CD4-positive, alpha-beta T cell treated with Interleukin-12 subunit alpha and Interleukin-12 subunit beta, for 1 hour (primary cell): ENCODE measurements at regions not wholly inside any gene's neighbourhood (a gene's known extent, or its start where the extent isn't known, plus 50 kb on each side); places are given as distances from the start of the nearest gene placed in this dataset.

Experiments
- DNase-seq: peaks from one replicate; pipeline ENCODE4 v3.0.0-alpha.2; 2020

DNA sequence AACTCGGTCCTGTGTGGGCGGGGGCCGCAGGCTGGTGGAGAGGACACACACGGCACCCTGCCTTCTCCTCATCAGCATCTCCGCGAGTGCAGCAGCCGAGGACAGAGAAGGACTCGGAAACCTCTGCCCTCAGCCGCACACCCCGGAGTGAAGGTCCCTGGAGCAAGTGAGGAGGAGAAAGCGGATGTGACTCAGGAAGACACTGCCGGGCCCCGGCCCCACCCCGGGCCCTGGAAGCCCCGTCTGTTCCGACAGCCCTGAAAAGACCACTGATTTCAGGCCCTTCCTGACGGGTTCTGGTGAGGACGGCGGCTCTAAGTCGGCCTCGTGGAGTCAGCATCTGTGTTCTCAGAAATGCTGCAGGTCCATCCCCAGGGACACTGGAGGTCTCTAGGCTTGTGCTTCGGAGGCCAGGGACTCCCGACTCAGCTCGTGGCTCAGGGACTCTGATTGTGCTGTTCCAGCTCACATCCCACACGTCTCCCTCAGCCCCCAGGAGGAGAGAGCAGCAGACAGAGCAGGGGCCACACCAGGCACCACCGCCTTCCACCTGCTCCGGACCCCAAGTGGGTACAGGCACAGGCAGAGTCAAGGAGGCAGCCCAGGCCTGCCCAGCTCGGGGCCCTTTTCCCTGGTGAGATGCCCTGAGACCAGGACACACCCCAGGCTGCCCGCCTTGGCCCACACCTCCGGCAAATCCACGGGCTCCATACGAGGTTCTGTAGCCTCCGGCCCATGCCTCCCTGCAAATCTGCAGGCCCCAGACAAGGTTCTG lies 134.5 kb upstream of the NKX1-1 start:
- DNase-seq, result no peak

DNA sequence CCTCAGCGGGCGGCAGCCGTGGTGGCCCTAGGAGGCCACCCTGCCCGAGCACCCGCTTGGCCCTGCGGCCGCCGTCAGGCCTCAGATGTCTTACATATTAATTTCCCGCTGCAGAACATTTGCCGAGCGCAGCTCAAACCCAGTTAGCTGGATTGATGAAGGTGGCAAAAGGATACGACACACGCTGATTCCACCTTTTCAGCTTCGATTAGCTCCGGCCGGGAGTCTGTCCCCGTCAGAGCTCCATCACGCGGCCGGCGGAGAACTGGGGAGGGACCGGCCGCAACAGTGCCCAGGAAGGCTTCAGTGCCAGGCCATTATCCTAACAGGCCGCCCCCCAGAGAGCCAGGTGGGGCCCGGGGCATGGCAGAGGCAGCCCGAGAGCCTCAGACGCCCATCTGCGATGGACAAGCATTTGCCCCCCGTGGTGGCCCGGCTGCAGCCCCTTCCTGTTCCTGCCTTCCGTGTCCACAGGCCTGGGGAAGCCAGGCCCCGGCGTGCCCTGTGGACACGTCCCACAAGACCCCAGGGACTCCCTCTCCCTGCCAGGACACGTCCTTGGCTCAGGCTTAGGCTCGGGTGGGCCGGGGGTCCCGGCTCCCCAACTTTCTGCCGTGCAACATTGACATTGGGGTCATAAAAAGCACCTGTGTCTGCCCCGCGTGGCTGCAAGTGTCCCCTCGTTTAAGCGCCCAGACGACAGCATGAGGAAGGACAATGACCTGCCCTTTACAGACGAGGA lies 133.8 kb upstream of the NKX1-1 start:
- no peak for DNase-seq

- no peak for DNase-seq
Observed at GRCh38 chr4:1538941-1539772, 132.9 kb upstream of the NKX1-1 start.

DNA sequence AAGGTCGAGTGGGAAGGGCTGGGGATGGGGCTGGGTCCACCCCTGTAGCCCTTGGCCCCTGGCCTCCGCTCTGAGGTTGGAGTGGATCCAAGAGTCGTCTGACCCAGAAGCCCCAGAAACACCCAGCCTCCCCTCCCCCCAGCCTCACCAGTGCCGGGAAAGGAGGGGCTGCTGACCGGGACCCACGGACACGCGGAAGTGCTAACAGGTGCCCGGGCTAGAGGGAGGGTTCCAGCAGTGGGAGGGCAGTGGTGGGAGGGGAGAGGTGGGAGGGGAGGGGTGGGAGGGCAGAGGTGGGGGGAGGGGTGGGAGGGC lies 131.8 kb upstream of the NKX1-1 start:
- DNase-seq, result no peak

- DNase-seq, result no peak
Observed at GRCh38 chr4:1537410-1538095, 131.3 kb upstream of the NKX1-1 start.

DNA sequence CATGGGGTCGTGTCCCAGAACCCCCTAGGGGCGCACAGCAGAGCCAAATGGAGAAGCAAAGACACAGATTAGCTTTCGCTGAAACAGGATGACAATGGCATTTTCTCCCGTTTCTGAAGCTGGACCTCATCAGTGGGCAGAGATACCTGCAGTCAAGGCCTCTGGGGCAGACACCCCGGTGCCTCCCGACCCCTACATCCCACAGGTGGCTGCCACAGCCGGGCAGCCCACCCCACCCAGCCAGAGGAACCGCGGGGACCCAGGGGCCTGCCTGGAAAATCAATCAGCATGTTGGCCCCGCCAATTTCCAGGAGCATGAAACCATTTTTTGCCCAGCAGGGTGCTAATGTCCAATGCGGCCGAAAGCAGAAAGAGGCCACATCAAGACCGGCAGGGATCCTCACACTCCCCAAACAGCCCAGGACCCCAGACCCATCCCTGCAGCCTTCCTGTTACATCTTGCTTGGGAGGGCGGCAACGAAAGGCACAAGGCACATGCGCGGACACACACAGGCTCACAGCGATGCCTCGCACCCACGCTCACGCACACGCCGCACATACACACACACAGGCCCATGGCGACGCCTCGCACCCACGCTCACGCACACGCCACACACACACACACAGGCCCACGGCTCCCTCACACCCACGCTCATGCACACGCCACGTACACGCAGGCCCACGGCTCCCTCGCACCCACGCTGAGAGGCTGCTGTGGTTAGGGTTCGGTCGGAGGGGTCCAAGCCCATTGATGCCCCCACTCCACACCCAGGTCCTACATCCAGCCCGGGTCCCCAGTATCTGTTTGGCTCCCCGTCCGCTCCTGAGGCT lies 130.6 kb upstream of the NKX1-1 start:
- DNase-seq, result no peak

DNA sequence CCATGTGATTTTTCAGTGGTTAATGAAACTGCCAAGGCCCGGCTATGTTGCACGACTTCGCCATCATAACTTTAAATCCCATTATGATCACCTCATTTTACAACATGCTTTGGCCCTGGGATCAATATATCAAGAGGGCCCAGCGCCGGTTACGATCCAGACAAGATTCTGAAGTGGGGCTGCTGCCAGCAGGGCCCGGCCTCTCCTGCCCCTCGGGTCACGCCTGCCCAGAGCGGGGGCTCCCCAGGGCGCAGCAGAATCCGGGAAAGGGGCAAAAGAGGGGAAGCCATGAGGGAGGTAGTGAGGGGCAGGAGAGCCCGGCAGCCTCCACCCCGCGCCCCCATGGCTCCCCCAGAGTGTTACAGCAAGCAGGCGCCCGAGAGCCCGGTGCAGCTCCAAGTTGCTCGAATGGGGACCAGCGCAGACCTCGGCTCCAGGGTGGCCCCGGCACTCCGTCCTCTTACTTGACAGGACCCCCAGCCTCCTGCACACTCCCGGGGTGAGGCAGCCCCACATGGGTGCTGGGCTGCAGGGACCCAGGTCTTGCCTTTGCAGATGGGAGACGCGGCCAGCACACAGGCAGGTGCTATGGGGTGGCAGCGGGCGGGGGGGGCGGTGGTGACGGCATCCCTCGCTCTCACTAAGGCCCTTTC lies 129.8 kb upstream of the NKX1-1 start:
- DNase-seq, result no peak

- no peak for DNase-seq
Observed at GRCh38 chr4:1534876-1535526, 128.8 kb upstream of the NKX1-1 start.

DNA sequence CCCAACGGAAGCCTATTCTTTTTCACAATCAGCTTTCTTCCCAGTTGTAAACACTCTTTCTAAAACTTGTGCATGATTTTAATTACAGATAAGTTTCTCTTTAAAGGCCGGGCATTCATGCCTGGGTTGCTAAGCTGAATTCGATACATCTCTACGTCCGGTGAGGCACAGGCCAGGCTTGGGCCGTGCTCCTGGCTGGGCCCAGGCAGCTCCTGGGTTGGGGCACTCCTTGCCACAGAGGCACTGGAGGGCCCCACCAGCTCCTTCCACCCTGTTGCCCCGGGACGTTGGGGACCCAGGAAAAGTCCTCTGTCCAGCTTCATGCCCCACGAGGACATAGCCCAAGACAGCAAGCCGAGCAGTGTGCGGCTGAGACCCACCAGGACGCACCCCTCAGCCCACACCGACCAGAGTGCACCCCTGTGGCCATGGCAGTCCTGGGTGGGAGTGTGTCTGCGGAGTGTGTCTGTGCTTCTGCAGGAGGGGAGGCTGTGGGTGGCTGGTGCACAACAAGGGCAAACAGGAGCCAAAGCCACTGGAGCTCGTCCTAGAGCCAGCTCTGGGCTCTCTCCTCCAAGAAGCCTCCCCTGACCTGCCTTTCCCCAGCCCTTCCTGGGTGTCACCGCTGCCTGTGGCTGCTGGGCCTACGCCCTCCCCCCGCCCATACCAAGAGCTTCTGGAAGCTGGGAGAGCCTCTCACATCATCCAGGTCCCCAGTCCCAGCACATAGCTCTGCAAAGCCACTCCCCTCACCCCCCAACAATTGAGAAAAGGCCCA lies 128.0 kb upstream of the NKX1-1 start:
- no peak for DNase-seq

GRCh38 chr4:1533501-1534064 lies 127.3 kb upstream of the NKX1-1 start:
- no peak for DNase-seq

DNA sequence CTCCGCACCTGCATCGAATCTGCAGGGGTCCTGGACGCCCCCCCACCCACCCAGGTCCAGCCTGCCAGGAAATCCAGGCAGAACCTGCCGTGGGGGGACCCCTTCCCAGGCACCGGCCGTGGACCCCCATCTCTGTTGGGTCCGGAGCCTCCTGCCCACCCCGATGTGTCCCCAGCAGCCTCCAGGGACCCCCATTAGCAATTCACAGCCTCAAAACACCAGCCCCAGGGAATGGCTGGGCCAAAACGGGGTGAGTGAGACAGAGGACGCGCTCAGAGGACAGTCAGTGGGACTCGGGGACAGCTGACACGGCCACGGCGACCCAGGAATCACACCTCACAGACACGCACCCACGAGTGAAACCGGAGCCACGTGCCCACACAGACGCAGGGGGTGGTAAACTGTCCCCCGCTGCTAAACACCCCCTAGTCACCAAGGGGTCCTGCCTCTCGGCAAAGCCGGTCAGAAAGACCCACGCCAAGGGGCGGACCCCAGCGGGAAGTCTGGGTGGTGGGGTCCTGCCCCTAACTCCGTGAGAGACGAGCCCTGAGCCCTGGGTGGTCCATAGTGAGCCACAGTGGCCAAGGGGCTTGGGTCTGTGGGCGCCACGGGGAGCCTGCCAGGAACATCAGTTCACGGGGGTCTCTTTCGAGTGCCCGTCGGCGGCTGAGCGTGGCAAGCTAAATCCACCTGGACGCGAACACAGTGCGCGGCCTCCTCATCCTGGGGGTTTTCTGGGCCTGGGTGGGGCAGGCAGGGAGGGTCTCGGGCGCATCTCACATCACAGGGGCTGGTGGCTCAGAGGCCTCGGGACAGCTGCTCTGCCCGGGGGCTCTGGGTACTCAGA lies 126.5 kb upstream of the NKX1-1 start:
- no peak for DNase-seq

GRCh38 chr4:1531683-1532548 lies 125.7 kb upstream of the NKX1-1 start:
- no peak for DNase-seq

GRCh38 chr4:1530356-1530755 lies 124.1 kb upstream of the NKX1-1 start:
- DNase-seq, result no peak

- no peak for DNase-seq
Observed at GRCh38 chr4:1524761-1525160, 118.5 kb upstream of the NKX1-1 start.

DNA sequence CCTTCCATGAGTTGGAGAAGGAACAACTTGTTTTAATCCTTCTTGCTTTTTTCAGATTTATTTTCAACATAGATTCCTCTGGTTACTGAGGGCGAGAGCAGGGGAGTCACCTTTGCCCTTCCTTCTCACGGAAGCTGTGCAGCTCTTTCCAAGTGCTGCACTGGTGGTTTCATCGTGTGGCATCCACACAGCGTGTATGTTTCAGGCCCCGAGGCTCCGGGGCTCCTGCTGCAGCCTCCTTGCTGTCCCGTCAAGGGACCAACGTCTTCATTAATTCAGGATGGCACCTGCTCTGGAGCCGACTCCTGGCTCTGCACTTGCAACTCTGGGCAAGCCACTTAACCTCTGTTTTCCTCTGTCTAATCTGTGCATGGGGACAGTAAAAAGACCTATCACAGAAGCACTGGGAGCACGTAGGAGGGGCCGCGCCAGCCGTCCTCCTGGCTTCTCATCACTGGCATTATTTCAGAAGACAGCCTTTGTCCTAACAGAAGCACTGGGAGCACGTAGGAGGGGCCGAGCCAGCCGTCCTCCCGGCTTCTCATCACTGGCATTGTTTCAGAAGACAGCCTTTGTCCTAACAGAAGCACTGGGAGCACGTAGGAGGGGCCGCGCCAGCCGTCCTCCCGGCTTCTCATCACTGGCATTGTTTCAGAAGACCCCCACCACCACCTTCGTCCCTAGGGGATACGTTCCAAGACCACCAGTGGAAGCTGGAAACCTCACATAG lies 117.8 kb upstream of the NKX1-1 start:
- no peak for DNase-seq

GRCh38 chr4:1523506-1523905 lies 117.3 kb upstream of the NKX1-1 start:
- DNase-seq, result no peak

DNA sequence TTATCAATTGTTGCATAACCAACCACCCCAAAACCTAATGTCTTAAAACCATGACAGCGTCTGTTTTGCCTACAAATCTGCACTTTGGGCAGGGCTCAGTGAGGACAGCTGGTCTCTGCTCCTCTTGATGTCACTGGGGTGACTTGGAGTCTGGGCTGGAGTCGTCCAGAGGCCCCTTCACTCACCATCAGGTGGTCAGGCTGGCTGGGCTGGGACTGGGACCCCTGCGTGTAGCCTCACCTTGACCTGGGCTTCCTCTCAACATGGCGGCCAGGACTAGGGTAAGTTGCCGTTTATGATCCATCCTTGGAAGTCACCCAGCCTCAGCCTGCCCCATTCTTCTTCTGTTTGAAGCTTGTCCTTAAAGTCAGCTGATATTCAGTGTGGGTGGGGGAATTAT lies 116.8 kb upstream of the NKX1-1 start:
- no peak for DNase-seq
